ENCODE measurements at regions not wholly inside any gene's neighbourhood (a gene's known extent, or its start where the extent isn't known, plus 50 kb on each side); places are given as distances from the start of the nearest gene placed in this dataset.

GRCh38 chr12:41910578-41911320, 233.9 kb downstream of the GXYLT1 start:
- Mint-ChIP-seq H3K4me3 (no peak overlapping the region), H3K9me3 (peaks cover 11% of the 10 kb centered on the region), H3K36me3 (no peaks in the 10 kb centered on the region), H3K27me3 (no peaks in the 10 kb centered on the region), H3K27ac (no peak overlapping the region), H3K4me1 (ENCODE audit: unreplicated experiment) (peaks cover 4% of the 10 kb centered on the region)
- TF ChIP-seq CTCF (conservative IDR thresholded peaks at IDR 0.05): no peak
- no peak for DNase-seq (ENCODE audit: extremely low spot score, unreplicated experiment)

- peaks cover 4% of the 10 kb centered on the region for H3K9me3 Mint-ChIP-seq
- peaks cover 4% of the 10 kb centered on the region for H3K4me1 Mint-ChIP-seq (ENCODE audit: unreplicated experiment)
- H3K27me3 Mint-ChIP-seq: no peaks in the 10 kb centered on the region
- H3K4me3 Mint-ChIP-seq: no peak overlapping the region
- no peak for DNase-seq (ENCODE audit: extremely low spot score, unreplicated experiment)
- H3K27ac Mint-ChIP-seq: no peak overlapping the region
- no peak for TF ChIP-seq CTCF (conservative IDR thresholded peaks at IDR 0.05)
- no peaks in the 10 kb centered on the region for H3K36me3 Mint-ChIP-seq
Observed at GRCh38 chr12:41908206-41908605, 236.5 kb downstream of the GXYLT1 start.

- no peak overlapping the region for H3K27ac Mint-ChIP-seq
- H3K4me3 Mint-ChIP-seq: no peak overlapping the region
- no peak for TF ChIP-seq CTCF (conservative IDR thresholded peaks at IDR 0.05)
- peaks cover 4% of the 10 kb centered on the region for H3K4me1 Mint-ChIP-seq (ENCODE audit: unreplicated experiment)
- H3K36me3 Mint-ChIP-seq: no peaks in the 10 kb centered on the region
- no peaks in the 10 kb centered on the region for H3K27me3 Mint-ChIP-seq
- H3K9me3 Mint-ChIP-seq: peaks cover 4% of the 10 kb centered on the region
- no peak for DNase-seq (ENCODE audit: extremely low spot score, unreplicated experiment)
Observed at GRCh38 chr12:41907550-41907949, 237.1 kb downstream of the GXYLT1 start.

GRCh38 chr12:41907021-41907420, 237.7 kb downstream of the GXYLT1 start:
- peaks cover 4% of the 10 kb centered on the region for H3K9me3 Mint-ChIP-seq
- no peak for TF ChIP-seq CTCF (conservative IDR thresholded peaks at IDR 0.05)
- H3K4me3 Mint-ChIP-seq: no peak overlapping the region
- no peak overlapping the region for H3K27ac Mint-ChIP-seq
- peaks cover 4% of the 10 kb centered on the region for H3K4me1 Mint-ChIP-seq (ENCODE audit: unreplicated experiment)
- DNase-seq (ENCODE audit: extremely low spot score, unreplicated experiment): no peak
- no peaks in the 10 kb centered on the region for H3K36me3 Mint-ChIP-seq
- H3K27me3 Mint-ChIP-seq: no peaks in the 10 kb centered on the region

GRCh38 chr12:41905759-41906297, 238.8 kb downstream of the GXYLT1 start:
- peaks cover 4% of the 10 kb centered on the region for H3K9me3 Mint-ChIP-seq
- no peak for TF ChIP-seq CTCF (conservative IDR thresholded peaks at IDR 0.05)
- no peak overlapping the region for H3K27ac Mint-ChIP-seq
- H3K36me3 Mint-ChIP-seq: no peaks in the 10 kb centered on the region
- no peaks in the 10 kb centered on the region for H3K27me3 Mint-ChIP-seq
- no peak for DNase-seq (ENCODE audit: extremely low spot score, unreplicated experiment)
- peaks cover 4% of the 10 kb centered on the region for H3K4me1 Mint-ChIP-seq (ENCODE audit: unreplicated experiment)
- no peak overlapping the region for H3K4me3 Mint-ChIP-seq
